Kasumi-1 (cell line): ENCODE measurements at regions not wholly inside any gene's neighbourhood (a gene's known extent, or its start where the extent isn't known, plus 50 kb on each side); places are given as distances from the start of the nearest gene placed in this dataset.
A peak's percentile ranks its signal among the peaks of the same experiment; 100 is the strongest.

Experiments
- DNase-seq, 2 experiments: peaks; one replicate each; lab custom pipeline; 2025; lab: John Stamatoyannopoulos, UW

GRCh38 chr10:4022473-4022872 lies 237.5 kb upstream of the KLF6 start:
- no peak for DNase-seq

- no peak for DNase-seq
Observed at GRCh38 chr10:4020631-4021030, 235.6 kb upstream of the KLF6 start.

GRCh38 chr10:4018054-4018511 lies 233.1 kb upstream of the KLF6 start:
- DNase-seq, result no peak

GRCh38 chr10:4017336-4017735 lies 232.3 kb upstream of the KLF6 start:
- DNase-seq, result no peak

- DNase-seq, result no peak
Observed at GRCh38 chr10:4016214-4016740, 231.3 kb upstream of the KLF6 start.

GRCh38 chr10:4013651-4014121 lies 228.7 kb upstream of the KLF6 start:
- DNase-seq, result no peak

GRCh38 chr10:4012848-4013247 lies 227.8 kb upstream of the KLF6 start:
- no peak for DNase-seq

- no peak for DNase-seq
Observed at GRCh38 chr10:4011136-4011812, 226.3 kb upstream of the KLF6 start.

GRCh38 chr10:4008676-4009382 lies 223.8 kb upstream of the KLF6 start:
- DNase-seq, result no peak

- DNase-seq, result no peak
Observed at GRCh38 chr10:4007771-4008170, 222.8 kb upstream of the KLF6 start.

- DNase-seq, result no peak
Observed at GRCh38 chr10:4006858-4007257, 221.8 kb upstream of the KLF6 start.

GRCh38 chr10:4006051-4006450 lies 221.0 kb upstream of the KLF6 start:
- DNase-seq, result peak; percentile 84 to 87

- DNase-seq, result no peak
Observed at GRCh38 chr10:4004990-4005389, 220.0 kb upstream of the KLF6 start.

- no peak for DNase-seq
Observed at GRCh38 chr10:4004144-4004543, 219.1 kb upstream of the KLF6 start.

- DNase-seq, result no peak
Observed at GRCh38 chr10:4003348-4003973, 218.5 kb upstream of the KLF6 start.

- no peak for DNase-seq
Observed at GRCh38 chr10:4001811-4002210, 216.8 kb upstream of the KLF6 start.

GRCh38 chr10:3999642-4000041 lies 214.6 kb upstream of the KLF6 start:
- DNase-seq, result no peak

GRCh38 chr10:3996697-3997096 lies 211.7 kb upstream of the KLF6 start:
- DNase-seq, result no peak

GRCh38 chr10:3995302-3996210 lies 210.5 kb upstream of the KLF6 start:
- no peak for DNase-seq

- DNase-seq, result no peak
Observed at GRCh38 chr10:3992382-3993178, 207.6 kb upstream of the KLF6 start.

GRCh38 chr10:3990307-3990706 lies 205.3 kb upstream of the KLF6 start:
- DNase-seq, result no peak
